ENCODE measurements at regions not wholly inside any gene's neighbourhood (a gene's known extent, or its start where the extent isn't known, plus 50 kb on each side); places are given as distances from the start of the nearest gene placed in this dataset.

DNA sequence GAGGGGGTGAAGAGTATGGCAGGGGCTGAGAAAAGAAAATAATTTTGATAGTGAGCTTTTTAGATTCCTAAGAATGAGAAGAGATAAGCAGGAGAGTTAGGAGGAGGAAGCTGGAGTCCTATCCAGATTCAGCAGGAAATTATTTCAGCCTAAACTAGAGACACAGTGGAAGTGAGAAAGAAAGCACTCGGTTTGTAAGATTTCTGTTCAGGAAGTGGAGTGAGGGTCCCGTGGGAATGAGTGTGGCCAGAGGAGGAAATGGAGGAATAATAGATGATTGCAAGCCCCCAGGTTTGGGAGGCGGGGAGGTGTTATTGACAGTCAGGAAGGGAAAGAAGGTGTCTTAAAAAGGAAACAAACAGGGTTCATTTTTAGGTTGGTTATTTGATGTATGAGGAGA lies 84.8 kb upstream of the NRP1 start:
- TF ChIP-seq, protein P1, sequence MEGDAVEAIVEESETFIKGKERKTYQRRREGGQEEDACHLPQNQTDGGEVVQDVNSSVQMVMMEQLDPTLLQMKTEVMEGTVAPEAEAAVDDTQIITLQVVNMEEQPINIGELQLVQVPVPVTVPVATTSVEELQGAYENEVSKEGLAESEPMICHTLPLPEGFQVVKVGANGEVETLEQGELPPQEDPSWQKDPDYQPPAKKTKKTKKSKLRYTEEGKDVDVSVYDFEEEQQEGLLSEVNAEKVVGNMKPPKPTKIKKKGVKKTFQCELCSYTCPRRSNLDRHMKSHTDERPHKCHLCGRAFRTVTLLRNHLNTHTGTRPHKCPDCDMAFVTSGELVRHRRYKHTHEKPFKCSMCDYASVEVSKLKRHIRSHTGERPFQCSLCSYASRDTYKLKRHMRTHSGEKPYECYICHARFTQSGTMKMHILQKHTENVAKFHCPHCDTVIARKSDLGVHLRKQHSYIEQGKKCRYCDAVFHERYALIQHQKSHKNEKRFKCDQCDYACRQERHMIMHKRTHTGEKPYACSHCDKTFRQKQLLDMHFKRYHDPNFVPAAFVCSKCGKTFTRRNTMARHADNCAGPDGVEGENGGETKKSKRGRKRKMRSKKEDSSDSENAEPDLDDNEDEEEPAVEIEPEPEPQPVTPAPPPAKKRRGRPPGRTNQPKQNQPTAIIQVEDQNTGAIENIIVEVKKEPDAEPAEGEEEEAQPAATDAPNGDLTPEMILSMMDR (IDR thresholded peaks at IDR 0.05; ENCODE audit: extremely low read depth, insufficient read depth, missing control alignments): no peak
- no peak for DNase-seq (ENCODE audit: low spot score)
- in situ Hi-C loops (cut with MboI; ENCODE audit: low pct_unique_long_range_greater_than_20kb, low sequenced_read_pairs, unreplicated experiment): no loop called here

DNA sequence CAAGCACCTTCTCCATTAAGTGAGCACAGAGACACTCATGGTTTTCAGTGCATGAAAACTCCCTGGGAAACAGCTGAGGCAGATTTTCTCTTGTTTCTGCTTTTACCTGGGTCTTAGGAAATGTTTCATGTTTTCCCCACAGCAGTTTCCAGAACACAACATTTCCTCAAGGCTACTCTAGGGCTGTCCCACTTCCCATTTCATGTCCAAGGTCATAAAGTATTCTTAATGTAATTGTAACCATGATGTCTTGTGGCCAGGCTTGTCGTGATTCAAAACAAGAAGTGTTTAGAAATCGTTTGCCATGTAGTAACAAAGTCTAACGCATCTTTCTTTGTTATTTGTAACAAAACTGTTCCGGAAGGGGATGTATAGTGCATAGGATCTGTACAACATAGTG lies 83.8 kb upstream of the NRP1 start:
- TF ChIP-seq, protein P1 (IDR thresholded peaks at IDR 0.05; ENCODE audit: extremely low read depth, insufficient read depth, missing control alignments): no peak
- in situ Hi-C loops (cut with MboI; ENCODE audit: low pct_unique_long_range_greater_than_20kb, low sequenced_read_pairs, unreplicated experiment): no loop called here

DNA sequence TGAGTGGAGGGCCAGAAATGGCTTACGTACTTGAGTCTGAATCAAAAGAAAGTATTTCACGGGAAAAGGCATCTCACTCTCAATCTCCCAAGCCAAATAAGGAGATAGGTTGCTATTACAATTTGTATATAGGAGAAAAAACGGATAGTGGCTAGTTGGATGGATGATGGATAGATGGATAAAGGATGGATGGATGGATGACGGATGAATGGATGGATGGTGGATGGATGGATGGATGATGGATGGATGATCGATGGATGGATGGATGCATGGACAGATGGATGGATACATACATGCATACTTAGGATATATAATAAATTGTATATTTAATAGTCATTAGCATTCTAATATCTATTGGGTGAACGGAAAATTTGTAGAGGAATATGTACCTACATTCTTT lies 82.2 kb upstream of the NRP1 start:
- no peak for DNase-seq (ENCODE audit: low spot score)
- in situ Hi-C loops (cut with MboI; ENCODE audit: low pct_unique_long_range_greater_than_20kb, low sequenced_read_pairs, unreplicated experiment): no loop called here
- TF ChIP-seq, protein P1 (IDR thresholded peaks at IDR 0.05; ENCODE audit: extremely low read depth, insufficient read depth, missing control alignments): no peak

More for the DNA sequence above, 83.8 kb upstream of the NRP1 start:
- DNase-seq (ENCODE audit: low spot score): no peak

DNA sequence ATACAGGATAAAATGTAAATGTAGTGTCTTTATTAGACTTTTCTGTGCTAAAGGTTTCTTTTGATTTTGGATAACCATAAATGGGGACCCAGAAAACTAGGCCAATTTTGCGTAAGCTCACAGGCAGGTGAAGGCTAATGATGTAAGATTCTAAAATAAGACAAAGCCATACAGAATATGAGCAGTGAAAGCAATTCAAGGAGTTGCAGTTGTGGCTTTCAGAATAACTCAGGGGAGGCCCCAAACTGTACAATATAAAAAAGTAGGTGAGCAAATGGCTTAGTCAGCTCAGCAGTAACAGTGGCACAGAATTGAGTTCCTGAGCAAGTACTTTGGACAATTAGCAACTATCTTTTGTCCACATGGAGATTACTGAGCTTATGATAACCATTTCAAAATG lies 81.7 kb upstream of the NRP1 start:
- TF ChIP-seq, protein P1 (IDR thresholded peaks at IDR 0.05; ENCODE audit: extremely low read depth, insufficient read depth, missing control alignments): no peak
- in situ Hi-C loops (cut with MboI; ENCODE audit: low pct_unique_long_range_greater_than_20kb, low sequenced_read_pairs, unreplicated experiment): no loop called here
- peak; percentile 26 for DNase-seq (ENCODE audit: low spot score)

DNA sequence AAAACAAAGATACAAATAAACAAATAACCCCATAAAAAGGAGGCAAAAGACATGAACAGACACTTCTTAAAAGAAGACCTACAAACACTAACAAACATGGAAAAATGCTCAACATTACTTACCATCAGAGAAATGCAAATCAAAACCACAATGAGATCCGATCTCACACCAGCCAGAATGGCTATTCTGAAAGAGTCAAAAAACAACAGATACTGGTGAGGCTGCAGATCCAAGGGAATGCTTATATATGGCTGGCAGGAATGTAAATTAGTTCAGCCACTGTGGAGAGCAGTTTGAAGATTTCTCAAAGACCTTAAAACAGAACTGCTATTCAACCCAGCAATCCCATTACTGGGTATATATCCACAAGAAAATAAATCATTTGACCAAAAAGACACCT lies 80.4 kb upstream of the NRP1 start:
- in situ Hi-C loops (cut with MboI; ENCODE audit: low pct_unique_long_range_greater_than_20kb, low sequenced_read_pairs, unreplicated experiment): no loop called here
- no peak for DNase-seq (ENCODE audit: low spot score)
- TF ChIP-seq, protein P1 (IDR thresholded peaks at IDR 0.05; ENCODE audit: extremely low read depth, insufficient read depth, missing control alignments): no peak

DNA sequence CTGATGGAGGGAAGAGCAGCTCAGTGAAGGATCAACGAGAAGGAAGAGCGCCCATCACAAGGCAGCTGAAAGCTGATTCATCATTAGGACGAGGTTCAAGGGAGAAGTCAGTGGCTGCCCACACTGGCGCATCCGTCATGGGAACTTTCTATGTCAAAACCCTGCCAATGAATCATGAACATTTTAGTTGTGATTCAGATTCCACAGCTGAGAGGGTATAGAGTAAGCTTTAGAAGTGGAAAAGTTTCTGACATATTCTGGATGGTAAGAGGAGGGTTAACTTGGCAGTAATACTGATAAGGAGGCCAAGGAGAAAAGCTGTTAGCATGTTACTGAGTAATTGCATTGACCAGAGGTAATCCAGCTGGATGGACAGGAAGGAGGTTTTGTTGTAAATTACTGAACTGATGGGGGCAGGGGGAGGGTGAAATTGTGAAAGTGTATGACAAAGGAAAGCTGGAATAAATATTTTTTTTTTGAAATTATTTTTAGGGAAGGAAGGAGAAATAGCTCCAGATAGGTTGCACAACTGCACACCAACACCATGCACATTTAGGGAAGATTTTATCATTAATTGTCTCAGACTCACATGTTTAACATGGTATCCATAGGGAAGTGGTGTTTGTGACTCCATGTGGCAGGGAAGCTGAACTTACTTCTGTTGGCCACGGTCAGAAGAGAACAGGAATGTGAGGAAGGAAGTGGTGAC lies 78.3 kb upstream of the NRP1 start:
- no peak for DNase-seq (ENCODE audit: low spot score)
- TF ChIP-seq, protein P1 (IDR thresholded peaks at IDR 0.05; ENCODE audit: extremely low read depth, insufficient read depth, missing control alignments): no peak
- in situ Hi-C loops (cut with MboI; ENCODE audit: low pct_unique_long_range_greater_than_20kb, low sequenced_read_pairs, unreplicated experiment): no loop called here
